H1 (cell line): ENCODE measurements at regions not wholly inside any gene's neighbourhood (a gene's known extent, or its start where the extent isn't known, plus 50 kb on each side); places are given as distances from the start of the nearest gene placed in this dataset.

Experiments
- CTCF ChIA-PET: fragments of 300-600 bp; sonication (Branson Sonifier 250); formaldehyde crosslinking; loops from one replicate; lab custom pipeline; 2021; ENCODE audit not compliant: partially characterized antibody; lab: Charles Lee
- POLR2A ChIA-PET: fragments of 300-600 bp; sonication (Branson Sonifier 250); formaldehyde crosslinking; loops from one replicate; lab custom pipeline; 2021; ENCODE audit warnings: inconsistent platforms; ENCODE audit not compliant: partially characterized antibody; lab: Charles Lee
- DNase-seq, 2 experiments: peaks; one replicate each; pipeline versions ENCODE4 v3.0.0 to v3.0.0-alpha.2; 2010 to 2022; ENCODE audit warnings: low spot score in 2 of 2, low read depth in 1 of 2, mixed read lengths in 1 of 2
- FAIRE-seq: peaks from 2 replicates; lab custom pipeline; 2011; peaks lifted over from hg19 to GRCh38; lab: Jason Lieb, UNC
- H2AFZ ChIP-seq: 2 replicates; pipeline ENCODE4 v1.8.1; 2012; ENCODE audit warnings: low read length, inconsistent platforms
- H2AK5ac ChIP-seq: 2 replicates; pipeline ENCODE4 v1.6.1; 2013; ENCODE audit warnings: low read depth, low read length
- H2BK120ac ChIP-seq: replicated peaks from 2 replicates; pipeline ENCODE3; 2013; ENCODE audit warnings: low read depth, low read length, inconsistent platforms
- H2BK12ac ChIP-seq: 2 replicates; pipeline ENCODE4 v1.6.1; 2013; ENCODE audit warnings: low read depth, low read length
- H2BK15ac ChIP-seq: 2 replicates; pipeline ENCODE4 v1.6.1; 2013; ENCODE audit warnings: low read length
- H2BK20ac ChIP-seq: 2 replicates; pipeline ENCODE4 v1.6.1; 2013; ENCODE audit warnings: low read length
- H2BK5ac ChIP-seq: 2 replicates; pipeline ENCODE4 v1.6.1; 2013; ENCODE audit warnings: low read depth, low read length
- H3K14ac ChIP-seq: 2 replicates; pipeline ENCODE4 v1.6.1; 2013; ENCODE audit warnings: inconsistent platforms; ENCODE audit not compliant: insufficient read length
- H3K18ac ChIP-seq: 2 replicates; pipeline ENCODE4 v1.6.1; 2013; ENCODE audit warnings: low read length; ENCODE audit errors: extremely low read depth
- H3K23ac ChIP-seq: 2 replicates; pipeline ENCODE4 v1.6.1; 2013; ENCODE audit warnings: inconsistent platforms; ENCODE audit not compliant: insufficient read length
- H3K23me2 ChIP-seq: 2 replicates; pipeline ENCODE4 v1.6.1; 2013; ENCODE audit warnings: low read depth, low read length
- H3K27ac ChIP-seq: 2 replicates; pipeline ENCODE4 v1.6.1; 2011; ENCODE audit warnings: low read depth, low read length, inconsistent platforms
- H3K27me3 ChIP-seq, 4 experiments: replicated peaks in 1 of 4; 1 replicate in 1 of 4; 2 replicates in 3 of 4; pipeline versions ENCODE4 v1.6.1 to v1.8.1; 2011 to 2013; ENCODE audit warnings: low read length in 3 of 4, mild to moderate bottlenecking in 3 of 4, inconsistent platforms in 2 of 4, mixed read lengths in 2 of 4, moderate library complexity in 1 of 4; ENCODE audit not compliant: control insufficient read depth in 3 of 4, insufficient read depth in 3 of 4; ENCODE audit errors: extremely low read depth in 1 of 4
- H3K36me3 ChIP-seq, 4 experiments: 2 replicates each; pipeline versions ENCODE4 v1.6.1 to v1.8.1; 2011 to 2013; ENCODE audit warnings: mild to moderate bottlenecking in 4 of 4, low read length in 3 of 4, moderate library complexity in 2 of 4, control low read depth in 1 of 4, inconsistent platforms in 1 of 4; ENCODE audit not compliant: insufficient read depth in 4 of 4, control insufficient read depth in 2 of 4
- H3K4ac ChIP-seq: replicated peaks from 2 replicates; pipeline ENCODE3; 2013; ENCODE audit warnings: low read length, low read depth, mixed read lengths, inconsistent platforms; ENCODE audit not compliant: insufficient read length
- H3K4me1 ChIP-seq, 4 experiments: replicated peaks in 1 of 4; 1 replicate in 1 of 4; 2 replicates in 3 of 4; pipeline versions ENCODE4 v1.6.1 to v1.8.1; 2011 to 2013; ENCODE audit warnings: low read length in 3 of 4, inconsistent platforms in 2 of 4, mixed read lengths in 1 of 4; ENCODE audit not compliant: insufficient read depth in 4 of 4, control insufficient read depth in 3 of 4
- H3K4me2 ChIP-seq, 2 experiments: 2 replicates each; pipeline versions ENCODE4 v1.6.1 to v1.8.1; 2011 to 2013; ENCODE audit warnings: low read depth in 2 of 2, low read length in 2 of 2, control low read depth in 1 of 2, inconsistent platforms in 1 of 2, mild to moderate bottlenecking in 1 of 2; ENCODE audit not compliant: insufficient read depth in 1 of 2
- H3K4me3 ChIP-seq, 4 experiments: fragments of 200-600, 300-600 bp in 1 of 4; sonication (generic), shearing (Covaris generic), sonication (Bioruptor Twin) in 1 of 4; 2 replicates each; pipeline versions ENCODE4 v1.5.1 to v1.8.1; 2011 to 2016; ENCODE audit warnings: low read length in 4 of 4, low read depth in 3 of 4, control low read depth in 2 of 4, inconsistent platforms in 2 of 4, mild to moderate bottlenecking in 2 of 4, mixed read lengths in 1 of 4, moderate library complexity in 1 of 4; ENCODE audit not compliant: insufficient read depth in 2 of 4; ENCODE audit errors: extremely low read depth in 1 of 4
- H3K56ac ChIP-seq: replicated peaks from 2 replicates; pipeline ENCODE3; 2013; ENCODE audit warnings: low read depth, mild to moderate bottlenecking, mixed read lengths, low read length, inconsistent platforms; ENCODE audit not compliant: insufficient read length
- H3K79me1 ChIP-seq: 2 replicates; pipeline ENCODE4 v1.6.1; 2013; ENCODE audit warnings: low read depth, low read length, control low read depth
- H3K79me2 ChIP-seq, 2 experiments: 2 replicates each; pipeline versions ENCODE4 v1.6.1 to v1.8.1; 2012 to 2013; ENCODE audit warnings: low read length in 2 of 2, mild to moderate bottlenecking in 2 of 2, inconsistent platforms in 1 of 2; ENCODE audit not compliant: insufficient read depth in 2 of 2, control insufficient read depth in 1 of 2
- H3K9ac ChIP-seq, 4 experiments: replicated peaks in 1 of 4; 1 replicate in 1 of 4; 2 replicates in 3 of 4; pipeline versions ENCODE4 v1.6.1 to v1.8.1; 2011 to 2013; ENCODE audit warnings: low read depth in 3 of 4, low read length in 3 of 4, control low read depth in 2 of 4, mild to moderate bottlenecking in 2 of 4, moderate library complexity in 2 of 4, inconsistent platforms in 1 of 4; ENCODE audit errors: extremely low read depth in 1 of 4
- H3K9me3 ChIP-seq, 2 experiments: 2 replicates each; pipeline versions ENCODE4 v1.6.1 to v1.8.1; 2012 to 2013; ENCODE audit warnings: mild to moderate bottlenecking in 2 of 2, moderate library complexity in 2 of 2, control low read depth in 1 of 2, inconsistent platforms in 1 of 2, low read depth in 1 of 2, low read length in 1 of 2, mixed read lengths in 1 of 2; ENCODE audit not compliant: insufficient read depth in 2 of 2
- H4K20me1 ChIP-seq, 2 experiments: replicated peaks in 1 of 2; 2 replicates each; pipeline versions ENCODE3 to v1.8.1; 2011 to 2013; ENCODE audit warnings: inconsistent platforms in 2 of 2, low read length in 2 of 2, mild to moderate bottlenecking in 1 of 2; ENCODE audit not compliant: insufficient read depth in 2 of 2, control insufficient read depth in 1 of 2
- H4K5ac ChIP-seq: 2 replicates; pipeline ENCODE4 v1.6.1; 2013; ENCODE audit warnings: low read length, low read depth, mixed read lengths, inconsistent platforms; ENCODE audit not compliant: insufficient read length
- H4K8ac ChIP-seq: 2 replicates; pipeline ENCODE4 v1.8.0; 2013; ENCODE audit warnings: mild to moderate bottlenecking, moderate library complexity, low read length, inconsistent platforms; ENCODE audit not compliant: insufficient read depth; ENCODE audit errors: extremely low read depth
- H4K91ac ChIP-seq: replicated peaks from 2 replicates; pipeline ENCODE3; 2013; ENCODE audit warnings: low read length, mixed read lengths, inconsistent platforms; ENCODE audit not compliant: insufficient read length
- EGR1 ChIP-seq: IDR thresholded peaks from 2 replicates; pipeline ENCODE4 v1.6.1; 2011; ENCODE audit warnings: low read depth, low read length, borderline replicate concordance
- HDAC2 ChIP-seq, 2 experiments: fragments of 300-600 bp in 1 of 2; sonication (generic) in 1 of 2; IDR thresholded peaks; 2 replicates each; pipeline ENCODE4 v1.6.1; 2011 to 2012; ENCODE audit warnings: low read depth in 2 of 2, low read length in 2 of 2, mild to moderate bottlenecking in 2 of 2, moderate library complexity in 2 of 2, borderline replicate concordance in 1 of 2, inconsistent platforms in 1 of 2
- RBBP5 ChIP-seq: IDR thresholded peaks from 2 replicates; pipeline ENCODE4 v1.7.1; 2012; ENCODE audit warnings: low read depth, mild to moderate bottlenecking, inconsistent platforms, low read length, moderate library complexity, borderline replicate concordance
- RXRA ChIP-seq: IDR thresholded peaks from 2 replicates; pipeline ENCODE4 v1.6.1; 2011; ENCODE audit warnings: low read depth, mild to moderate bottlenecking, low read length, moderate library complexity; ENCODE audit not compliant: insufficient read depth
- SIN3A ChIP-seq, 2 experiments: IDR thresholded peaks in 1 of 2; conservative IDR thresholded peaks in 1 of 2; 2 replicates each; pipeline ENCODE4 v1.6.1; 2011 to 2012; ENCODE audit warnings: low read length in 2 of 2, improper control_type of control experiment in 1 of 2, low read depth in 1 of 2, mild to moderate bottlenecking in 1 of 2
- SIRT6 ChIP-seq: IDR thresholded peaks from one replicate; pipeline ENCODE4 v1.7.1; 2012; ENCODE audit warnings: low read length, inconsistent platforms
- SP4 ChIP-seq: IDR thresholded peaks from 2 replicates; pipeline ENCODE4 v1.6.1; 2012; ENCODE audit warnings: low read length, inconsistent platforms
- TAF1 ChIP-seq: IDR thresholded peaks from 2 replicates; pipeline ENCODE4 v1.6.1; 2011; ENCODE audit warnings: mild to moderate bottlenecking, low read depth, low read length
- TBP ChIP-seq: IDR thresholded peaks from 2 replicates; pipeline ENCODE4 v1.6.1; 2011; ENCODE audit warnings: low read depth, low read length, improper control_type of control experiment
- WGBS, 2 experiments: shearing (Covaris generic) in 1 of 2; methylation state at CpG; one replicate each; pipeline versions ENCODE4 v1.1.6 to v1.1.7; 2013 to 2015; ENCODE audit warnings: low lambda C conversion rate in 2 of 2, mixed read lengths in 2 of 2, inconsistent platforms in 1 of 2, low coverage in 1 of 2, missing lambda C conversion rate in 1 of 2; ENCODE audit not compliant: insufficient replicate concordance in 2 of 2, insufficient coverage in 1 of 2, insufficient read length in 1 of 2; ENCODE audit errors: extremely low coverage in 1 of 2, missing lambda C conversion rate in 1 of 2; 5-methylcytosine and 5-hydroxymethylcytosine counted together
- TF ChIP-seq, protein P1 (sequence below): IDR thresholded peaks from 2 replicates; pipeline ENCODE4 v1.6.1; 2011; ENCODE audit warnings: low read length, improper control_type of control experiment
- TF ChIP-seq, protein P2 (sequence below), 3 experiments: IDR thresholded peaks; 1 replicate in 2 of 3; 2 replicates in 1 of 3; pipeline versions ENCODE4 v1.5.1 to v1.6.1; 2011; ENCODE audit warnings: low read length in 3 of 3, mild to moderate bottlenecking in 3 of 3, inconsistent platforms in 2 of 3, low read depth in 1 of 3, moderate library complexity in 1 of 3; ENCODE audit not compliant: insufficient read depth in 1 of 3; ENCODE audit errors: control extremely low read depth in 1 of 3

GRCh38 chr18:27278131-27278530 lies 93.0 kb upstream of the CHST9 start:
- Histone ChIP-seq H3K27ac (no peak overlapping the region), H3K56ac (no peak overlapping the region), H3K4me1 (no peaks in the 10 kb centered on the region), H3K79me2 (no peaks in the 10 kb centered on the region), H2BK120ac (no peak overlapping the region), H3K14ac (no peak overlapping the region), H4K8ac (no peak overlapping the region), H3K9ac (no peak overlapping the region), H2BK20ac (no peak overlapping the region), H2BK15ac (no peak overlapping the region), H3K4me2 (no peak overlapping the region), H3K36me3 (no peaks in the 10 kb centered on the region), H3K9me3 (peaks cover 3 to 11% of the 10 kb centered on the region in 2 experiments; a peak in 3 of 4 replicates), H4K20me1 (no peaks in the 10 kb centered on the region), H4K5ac (no peak overlapping the region), H3K27me3 (no peaks in the 10 kb centered on the region), H3K23me2 (no peaks in the 10 kb centered on the region), H3K4me3 (no peak overlapping the region), H2BK5ac (no peak overlapping the region), H3K4ac (no peak overlapping the region), H2AFZ (no peak overlapping the region), H3K18ac (no peak overlapping the region), H4K91ac (no peak overlapping the region), H2BK12ac (no peak overlapping the region), H3K79me1 (no peaks in the 10 kb centered on the region), H2AK5ac (no peak overlapping the region), H3K23ac (no peak overlapping the region)
- WGBS, 2 experiments: 97% methylated on average over 3 of the region's 3 CpGs; no CpG with 5 or more reads in 1 of the 2 experiments
- ChIA-PET POLR2A (no interaction called here), CTCF (no interaction called here)
- DNase-seq (no peak), FAIRE-seq (no peak)
- no peak for TF ChIP-seq SP4
- TF ChIP-seq RXRA: no peak
- no peak for TF ChIP-seq HDAC2 (IDR thresholded peaks at IDR 0.05; ENCODE audit: borderline replicate concordance in 1 of 2, low read depth in 2 of 2, low read length in 2 of 2)
- no peak for TF ChIP-seq SIN3A (conservative IDR thresholded peaks at IDR 0.05 in 1 of 2, IDR thresholded peaks at IDR 0.05 in 1 of 2; ENCODE audit: low read depth in 1 of 2, low read length in 2 of 2)
- no peak for TF ChIP-seq TBP
- TF ChIP-seq, protein P1, sequence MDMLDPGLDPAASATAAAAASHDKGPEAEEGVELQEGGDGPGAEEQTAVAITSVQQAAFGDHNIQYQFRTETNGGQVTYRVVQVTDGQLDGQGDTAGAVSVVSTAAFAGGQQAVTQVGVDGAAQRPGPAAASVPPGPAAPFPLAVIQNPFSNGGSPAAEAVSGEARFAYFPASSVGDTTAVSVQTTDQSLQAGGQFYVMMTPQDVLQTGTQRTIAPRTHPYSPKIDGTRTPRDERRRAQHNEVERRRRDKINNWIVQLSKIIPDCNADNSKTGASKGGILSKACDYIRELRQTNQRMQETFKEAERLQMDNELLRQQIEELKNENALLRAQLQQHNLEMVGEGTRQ: no peak
- TF ChIP-seq, protein P2, sequence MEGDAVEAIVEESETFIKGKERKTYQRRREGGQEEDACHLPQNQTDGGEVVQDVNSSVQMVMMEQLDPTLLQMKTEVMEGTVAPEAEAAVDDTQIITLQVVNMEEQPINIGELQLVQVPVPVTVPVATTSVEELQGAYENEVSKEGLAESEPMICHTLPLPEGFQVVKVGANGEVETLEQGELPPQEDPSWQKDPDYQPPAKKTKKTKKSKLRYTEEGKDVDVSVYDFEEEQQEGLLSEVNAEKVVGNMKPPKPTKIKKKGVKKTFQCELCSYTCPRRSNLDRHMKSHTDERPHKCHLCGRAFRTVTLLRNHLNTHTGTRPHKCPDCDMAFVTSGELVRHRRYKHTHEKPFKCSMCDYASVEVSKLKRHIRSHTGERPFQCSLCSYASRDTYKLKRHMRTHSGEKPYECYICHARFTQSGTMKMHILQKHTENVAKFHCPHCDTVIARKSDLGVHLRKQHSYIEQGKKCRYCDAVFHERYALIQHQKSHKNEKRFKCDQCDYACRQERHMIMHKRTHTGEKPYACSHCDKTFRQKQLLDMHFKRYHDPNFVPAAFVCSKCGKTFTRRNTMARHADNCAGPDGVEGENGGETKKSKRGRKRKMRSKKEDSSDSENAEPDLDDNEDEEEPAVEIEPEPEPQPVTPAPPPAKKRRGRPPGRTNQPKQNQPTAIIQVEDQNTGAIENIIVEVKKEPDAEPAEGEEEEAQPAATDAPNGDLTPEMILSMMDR (IDR thresholded peaks at IDR 0.05; ENCODE audit: control extremely low read depth in 1 of 3, insufficient read depth in 1 of 3, low read depth in 1 of 3, low read length in 3 of 3): no peak
- TF ChIP-seq TAF1: no peak
- no peak for TF ChIP-seq EGR1
- TF ChIP-seq SIRT6: no peak
- TF ChIP-seq RBBP5: no peak
